GM13977 (cell line): ENCODE measurements at regions not wholly inside any gene's neighbourhood (a gene's known extent, or its start where the extent isn't known, plus 50 kb on each side); places are given as distances from the start of the nearest gene placed in this dataset.

ENCODE experiments used
- DNase-seq: peaks from one replicate; pipeline ENCODE4 v3.0.0; 2012; ENCODE audit warnings: low spot score
- in situ Hi-C: fragments of 300-500 bp; cut with MboI; formaldehyde crosslinking; loops from one replicate; pipeline ENCODE4 v1.12.0; 2022; ENCODE audit warnings: low sequenced_read_pairs, low pct_unique_long_range_greater_than_20kb, mixed read lengths, inconsistent platforms; ENCODE audit not compliant: unreplicated experiment
- TF ChIP-seq, protein P1 (sequence below): IDR thresholded peaks from 2 replicates; pipeline ENCODE4 v1.5.1; 2012; ENCODE audit warnings: mild to moderate bottlenecking, control low read depth; ENCODE audit not compliant: insufficient read depth; ENCODE audit errors: extremely low read depth, missing control alignments

DNA sequence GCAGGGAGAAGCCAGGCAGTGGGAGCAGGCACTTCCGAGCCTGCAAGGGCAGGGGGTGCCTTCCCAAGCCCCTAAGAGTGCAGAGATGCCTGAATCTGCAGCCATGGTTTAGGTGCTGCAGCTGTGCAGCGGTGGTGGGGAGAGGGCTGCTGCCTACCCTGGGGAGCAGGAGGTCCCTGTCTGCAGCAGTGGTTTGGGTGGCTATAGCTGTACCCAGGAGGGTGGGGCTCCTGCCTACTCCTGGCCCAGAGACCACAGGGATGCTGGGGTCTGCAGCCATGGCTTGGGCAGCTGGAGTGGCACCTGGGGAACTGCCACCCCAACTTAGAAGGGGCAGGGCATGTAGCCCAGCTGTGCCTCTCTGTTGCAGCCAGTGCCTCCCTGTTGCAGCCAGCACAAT, 488.1 kb upstream of the THBS1 start:
- no peak for DNase-seq
- TF ChIP-seq, protein P1, sequence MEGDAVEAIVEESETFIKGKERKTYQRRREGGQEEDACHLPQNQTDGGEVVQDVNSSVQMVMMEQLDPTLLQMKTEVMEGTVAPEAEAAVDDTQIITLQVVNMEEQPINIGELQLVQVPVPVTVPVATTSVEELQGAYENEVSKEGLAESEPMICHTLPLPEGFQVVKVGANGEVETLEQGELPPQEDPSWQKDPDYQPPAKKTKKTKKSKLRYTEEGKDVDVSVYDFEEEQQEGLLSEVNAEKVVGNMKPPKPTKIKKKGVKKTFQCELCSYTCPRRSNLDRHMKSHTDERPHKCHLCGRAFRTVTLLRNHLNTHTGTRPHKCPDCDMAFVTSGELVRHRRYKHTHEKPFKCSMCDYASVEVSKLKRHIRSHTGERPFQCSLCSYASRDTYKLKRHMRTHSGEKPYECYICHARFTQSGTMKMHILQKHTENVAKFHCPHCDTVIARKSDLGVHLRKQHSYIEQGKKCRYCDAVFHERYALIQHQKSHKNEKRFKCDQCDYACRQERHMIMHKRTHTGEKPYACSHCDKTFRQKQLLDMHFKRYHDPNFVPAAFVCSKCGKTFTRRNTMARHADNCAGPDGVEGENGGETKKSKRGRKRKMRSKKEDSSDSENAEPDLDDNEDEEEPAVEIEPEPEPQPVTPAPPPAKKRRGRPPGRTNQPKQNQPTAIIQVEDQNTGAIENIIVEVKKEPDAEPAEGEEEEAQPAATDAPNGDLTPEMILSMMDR: no peak
- in situ Hi-C loops: no loop called here

GRCh38 chr15:39094116-39094515, 486.8 kb upstream of the THBS1 start:
- in situ Hi-C loops: no loop called here
- no peak for DNase-seq
- TF ChIP-seq, protein P1: no peak

DNA sequence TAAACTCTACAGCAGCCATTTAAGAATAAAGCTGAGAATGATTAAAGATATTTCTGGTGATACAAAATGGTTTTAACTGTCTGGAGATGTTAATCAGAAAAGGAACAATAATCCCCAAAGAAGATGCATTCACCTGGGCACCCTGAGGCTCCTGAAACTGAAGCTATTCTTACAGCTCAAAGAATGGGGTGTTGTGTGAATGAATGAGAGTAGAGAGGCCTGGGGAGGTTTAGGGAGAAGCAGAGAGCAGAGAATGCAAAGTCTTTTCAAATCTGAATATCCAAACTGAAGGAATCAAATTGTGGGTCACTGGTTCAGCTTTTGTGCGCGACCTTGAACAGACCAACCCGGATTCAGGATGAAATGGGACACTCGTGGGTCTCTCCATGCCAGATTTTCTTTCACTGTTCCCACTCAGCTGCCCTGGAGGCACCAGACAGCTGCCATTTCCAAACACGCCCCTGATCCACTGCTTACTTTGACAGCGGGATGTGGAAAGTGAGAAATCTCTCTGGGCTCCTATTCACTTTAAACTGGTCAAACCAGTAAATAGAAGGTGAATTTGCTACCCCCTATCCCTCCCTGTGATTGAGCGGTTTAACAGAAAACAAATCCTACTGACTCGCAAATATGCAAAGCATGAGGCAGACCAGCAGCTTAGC, 485.5 kb upstream of the THBS1 start:
- in situ Hi-C loops: no loop called here
- no peak for DNase-seq
- TF ChIP-seq, protein P1: no peak

- no peak for DNase-seq
- TF ChIP-seq, protein P1: no peak
- in situ Hi-C loops: no loop called here
These were observed 484.2 kb upstream of the THBS1 start for GRCh38 chr15:39096608-39097205.

- TF ChIP-seq, protein P1: no peak
- in situ Hi-C loops: no loop called here
- DNase-seq: no peak
These were observed 481.4 kb upstream of the THBS1 start for GRCh38 chr15:39099524-39099923.

DNA sequence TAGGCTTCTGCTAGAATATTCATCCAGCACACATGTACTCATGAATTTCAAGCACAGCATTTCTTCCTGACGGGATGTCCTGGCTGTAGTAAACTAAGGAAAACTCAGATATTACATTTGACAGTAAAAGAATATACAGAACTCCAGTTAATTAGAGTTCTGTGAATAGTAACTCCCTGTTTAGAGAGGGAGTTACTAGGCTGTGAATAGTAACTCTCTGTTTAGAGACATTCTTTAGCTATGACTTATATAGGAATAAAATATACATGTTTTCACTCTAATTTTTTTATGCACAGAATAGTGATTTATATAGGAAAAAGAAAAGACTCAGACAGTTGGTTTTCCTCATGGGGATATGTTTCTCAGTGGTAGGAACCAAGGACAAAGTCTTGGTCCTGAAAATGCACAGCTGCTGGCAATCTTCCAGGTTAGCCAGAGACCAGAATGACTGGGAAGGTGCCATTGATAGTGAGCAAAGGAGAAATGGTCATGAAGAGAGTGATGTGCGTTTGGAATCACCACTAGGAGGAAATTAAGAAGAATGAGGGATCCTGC, 480.7 kb upstream of the THBS1 start:
- TF ChIP-seq, protein P1: no peak
- in situ Hi-C loops: loop anchor here (25.0 kb wide), 1 partner anchor 487 kb away; the partner anchor contains the start of gene THBS1
- DNase-seq: no peak
